ENCODE measurements at regions not wholly inside any gene's neighbourhood (a gene's known extent, or its start where the extent isn't known, plus 50 kb on each side); places are given as distances from the start of the nearest gene placed in this dataset.

DNA sequence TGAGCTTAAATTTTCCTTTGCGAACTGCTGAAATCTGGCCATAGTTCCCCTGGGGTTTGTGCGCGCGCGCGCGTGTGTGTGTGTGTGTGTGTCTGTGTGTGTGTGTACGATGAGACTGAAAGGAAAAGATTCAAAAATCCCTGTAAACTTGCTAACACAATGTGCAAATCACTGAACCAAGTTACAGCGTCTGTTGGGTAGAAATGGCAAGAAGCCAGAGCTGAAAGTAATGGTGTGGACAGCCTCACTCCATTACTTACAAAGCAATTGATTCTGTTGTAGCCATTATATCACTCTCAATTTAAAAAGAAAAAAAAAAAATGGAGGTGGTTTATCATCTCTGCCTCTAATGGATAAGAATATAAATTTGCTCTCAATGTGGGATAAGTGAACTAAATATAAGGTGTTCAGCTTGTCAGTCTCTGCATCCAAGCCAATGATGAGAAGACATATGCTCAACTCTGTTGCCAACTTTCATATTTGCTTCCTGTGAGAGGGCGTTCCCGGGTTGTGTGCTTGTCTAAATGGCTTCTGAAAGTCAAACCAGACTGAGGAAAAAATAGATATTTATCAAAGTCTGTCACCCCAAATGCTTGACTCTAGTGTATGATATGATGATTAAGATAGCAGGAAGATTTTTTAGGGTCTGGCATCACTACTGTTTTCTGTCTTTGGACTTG lies 422.2 kb downstream of the ZNF385D start:
- TF ChIP-seq, protein P1, sequence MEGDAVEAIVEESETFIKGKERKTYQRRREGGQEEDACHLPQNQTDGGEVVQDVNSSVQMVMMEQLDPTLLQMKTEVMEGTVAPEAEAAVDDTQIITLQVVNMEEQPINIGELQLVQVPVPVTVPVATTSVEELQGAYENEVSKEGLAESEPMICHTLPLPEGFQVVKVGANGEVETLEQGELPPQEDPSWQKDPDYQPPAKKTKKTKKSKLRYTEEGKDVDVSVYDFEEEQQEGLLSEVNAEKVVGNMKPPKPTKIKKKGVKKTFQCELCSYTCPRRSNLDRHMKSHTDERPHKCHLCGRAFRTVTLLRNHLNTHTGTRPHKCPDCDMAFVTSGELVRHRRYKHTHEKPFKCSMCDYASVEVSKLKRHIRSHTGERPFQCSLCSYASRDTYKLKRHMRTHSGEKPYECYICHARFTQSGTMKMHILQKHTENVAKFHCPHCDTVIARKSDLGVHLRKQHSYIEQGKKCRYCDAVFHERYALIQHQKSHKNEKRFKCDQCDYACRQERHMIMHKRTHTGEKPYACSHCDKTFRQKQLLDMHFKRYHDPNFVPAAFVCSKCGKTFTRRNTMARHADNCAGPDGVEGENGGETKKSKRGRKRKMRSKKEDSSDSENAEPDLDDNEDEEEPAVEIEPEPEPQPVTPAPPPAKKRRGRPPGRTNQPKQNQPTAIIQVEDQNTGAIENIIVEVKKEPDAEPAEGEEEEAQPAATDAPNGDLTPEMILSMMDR (IDR thresholded peaks at IDR 0.05): no peak
- TF ChIP-seq POLR2A (IDR thresholded peaks at IDR 0.05): no peak
